C4-2B (cell line): ENCODE measurements at regions not wholly inside any gene's neighbourhood (a gene's known extent, or its start where the extent isn't known, plus 50 kb on each side); places are given as distances from the start of the nearest gene placed in this dataset.

Experiments
- H3K27ac ChIP-seq: fragments of 450-650 bp; 2 replicates; pipeline ENCODE4 v1.5.1; 2017
- ZFX ChIP-seq: fragments of 450-650 bp; IDR thresholded peaks from 2 replicates; pipeline ENCODE4 v1.6.1; 2017
- TF ChIP-seq, protein P1 (sequence below): fragments of 450-650 bp; conservative IDR thresholded peaks from 2 replicates; pipeline ENCODE4 v1.5.1; 2017; ENCODE audit warnings: mild to moderate bottlenecking

DNA sequence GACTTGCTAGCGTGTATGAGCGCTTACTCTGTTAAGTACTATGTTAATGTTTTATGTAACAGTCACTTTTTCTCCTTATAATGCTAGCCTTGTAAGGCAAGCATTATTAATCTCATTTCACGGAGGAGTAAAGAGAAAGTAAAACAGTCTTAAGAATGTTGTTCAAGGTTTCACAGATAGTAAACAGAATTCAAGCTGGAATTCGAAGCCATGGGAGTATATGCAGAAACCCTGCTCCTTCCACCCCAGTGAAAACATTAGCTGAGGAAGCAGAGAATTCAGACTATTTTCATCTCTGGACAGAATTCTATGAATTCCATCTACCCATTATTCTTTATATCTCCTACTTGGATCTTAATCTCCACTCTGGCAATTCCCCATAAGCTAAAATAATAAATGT, 1028.3 kb upstream of the WWC1 start:
- H3K27ac ChIP-seq, result no peak overlapping the region
- TF ChIP-seq, protein P1, sequence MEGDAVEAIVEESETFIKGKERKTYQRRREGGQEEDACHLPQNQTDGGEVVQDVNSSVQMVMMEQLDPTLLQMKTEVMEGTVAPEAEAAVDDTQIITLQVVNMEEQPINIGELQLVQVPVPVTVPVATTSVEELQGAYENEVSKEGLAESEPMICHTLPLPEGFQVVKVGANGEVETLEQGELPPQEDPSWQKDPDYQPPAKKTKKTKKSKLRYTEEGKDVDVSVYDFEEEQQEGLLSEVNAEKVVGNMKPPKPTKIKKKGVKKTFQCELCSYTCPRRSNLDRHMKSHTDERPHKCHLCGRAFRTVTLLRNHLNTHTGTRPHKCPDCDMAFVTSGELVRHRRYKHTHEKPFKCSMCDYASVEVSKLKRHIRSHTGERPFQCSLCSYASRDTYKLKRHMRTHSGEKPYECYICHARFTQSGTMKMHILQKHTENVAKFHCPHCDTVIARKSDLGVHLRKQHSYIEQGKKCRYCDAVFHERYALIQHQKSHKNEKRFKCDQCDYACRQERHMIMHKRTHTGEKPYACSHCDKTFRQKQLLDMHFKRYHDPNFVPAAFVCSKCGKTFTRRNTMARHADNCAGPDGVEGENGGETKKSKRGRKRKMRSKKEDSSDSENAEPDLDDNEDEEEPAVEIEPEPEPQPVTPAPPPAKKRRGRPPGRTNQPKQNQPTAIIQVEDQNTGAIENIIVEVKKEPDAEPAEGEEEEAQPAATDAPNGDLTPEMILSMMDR, result no peak
- no peak for TF ChIP-seq ZFX

DNA sequence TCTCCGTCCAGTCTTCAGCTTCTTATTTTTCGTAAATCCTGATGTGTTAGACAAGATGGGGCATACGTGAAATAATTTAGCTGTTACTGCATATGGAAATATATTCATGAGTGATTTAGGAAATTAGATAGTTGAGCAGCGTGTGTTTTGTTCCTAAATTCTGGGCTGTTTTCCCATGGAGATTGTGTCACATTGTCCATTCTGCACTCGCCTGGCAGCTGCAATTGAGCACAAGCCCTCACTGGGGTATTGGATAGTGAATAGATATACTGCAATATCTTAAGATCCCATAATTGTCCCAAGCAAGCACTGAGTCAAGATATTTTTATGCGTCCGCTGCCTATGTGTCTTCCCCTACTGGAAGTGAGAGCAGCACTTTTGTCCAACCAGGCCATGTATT, 1027.1 kb upstream of the WWC1 start:
- no peak overlapping the region for H3K27ac ChIP-seq
- TF ChIP-seq ZFX, result no peak
- TF ChIP-seq, protein P1, result no peak

DNA sequence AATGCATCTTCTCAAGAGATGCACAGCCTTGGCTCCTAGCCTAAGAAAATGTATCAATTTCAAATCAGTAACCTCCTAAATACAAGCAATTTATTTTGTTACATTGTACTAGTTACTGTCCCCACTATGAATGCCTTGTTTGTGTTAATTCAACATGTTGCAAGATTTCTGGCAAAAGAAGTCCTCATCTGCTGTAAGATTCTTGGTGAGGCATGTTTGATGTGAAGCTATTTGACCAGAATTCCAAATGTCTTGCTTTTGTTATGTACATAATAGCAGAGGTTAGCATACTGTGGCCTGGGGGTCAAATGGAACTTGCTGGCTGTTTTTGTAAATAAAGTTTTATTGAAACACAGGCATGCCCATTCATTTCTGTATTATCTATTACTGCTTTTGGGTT, 1023.1 kb upstream of the WWC1 start:
- TF ChIP-seq, protein P1, result no peak
- TF ChIP-seq ZFX, result no peak
- H3K27ac ChIP-seq, result no peak overlapping the region

DNA sequence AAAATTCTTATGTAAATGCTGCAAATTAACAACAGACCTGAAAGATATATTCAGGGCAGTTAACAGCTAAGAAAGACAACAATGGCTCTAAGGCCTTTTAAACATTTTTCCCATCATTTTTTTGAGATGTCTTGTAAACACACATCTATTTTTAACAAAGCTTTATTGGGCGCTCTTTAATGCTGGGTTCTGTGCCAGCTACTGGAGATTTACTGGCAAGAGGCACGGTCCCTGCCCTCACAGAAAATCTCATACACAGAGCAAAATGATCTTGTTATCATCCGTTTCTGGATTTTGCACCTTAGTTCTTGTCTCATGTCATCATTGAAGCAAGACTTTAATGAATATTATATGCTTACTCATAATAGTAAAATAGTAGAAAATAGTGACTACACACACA, 1022.3 kb upstream of the WWC1 start:
- no peak overlapping the region for H3K27ac ChIP-seq
- TF ChIP-seq ZFX, result no peak
- TF ChIP-seq, protein P1, result no peak

DNA sequence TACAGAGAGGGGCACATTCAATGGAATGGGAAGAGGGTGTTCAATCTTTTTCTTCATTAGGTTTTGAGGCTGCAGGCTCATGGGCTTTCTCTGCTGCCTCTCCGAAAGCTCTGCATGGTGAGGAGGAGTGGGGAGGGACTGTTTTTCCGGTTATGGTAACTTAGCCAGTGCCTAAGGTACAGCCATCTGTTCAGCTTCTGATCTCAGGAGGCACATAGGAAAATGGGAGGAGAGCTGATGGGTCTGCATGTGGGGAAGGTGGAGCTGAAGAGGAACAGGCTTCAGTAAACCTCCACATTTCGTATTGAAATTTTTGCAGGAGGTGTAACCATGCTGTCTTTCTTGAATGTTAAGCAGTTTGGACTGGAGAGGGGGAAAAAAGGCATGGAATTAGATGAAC, 1020.4 kb upstream of the WWC1 start:
- TF ChIP-seq, protein P1, result no peak
- no peak for TF ChIP-seq ZFX
- H3K27ac ChIP-seq, result no peak overlapping the region

DNA sequence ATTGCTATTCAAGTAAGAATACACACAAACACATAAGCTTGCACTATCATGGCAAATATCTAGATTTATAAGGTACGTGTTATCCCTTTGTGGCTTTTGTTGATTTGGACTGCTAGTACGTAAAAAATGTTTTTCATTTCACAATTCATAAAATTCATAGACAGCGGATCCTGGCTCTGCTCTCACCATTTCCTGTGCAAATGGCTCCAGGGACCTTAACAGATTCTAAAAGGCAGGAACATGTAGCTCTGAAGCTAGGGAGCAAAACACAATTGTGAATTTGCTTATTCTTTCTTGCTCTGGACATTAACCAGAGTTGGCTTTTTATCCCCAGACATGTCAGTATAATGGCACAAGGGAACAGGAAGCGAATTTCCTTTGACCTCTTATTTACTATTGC, 1019.9 kb upstream of the WWC1 start:
- H3K27ac ChIP-seq, result no peak overlapping the region
- TF ChIP-seq, protein P1, result no peak
- TF ChIP-seq ZFX, result no peak

DNA sequence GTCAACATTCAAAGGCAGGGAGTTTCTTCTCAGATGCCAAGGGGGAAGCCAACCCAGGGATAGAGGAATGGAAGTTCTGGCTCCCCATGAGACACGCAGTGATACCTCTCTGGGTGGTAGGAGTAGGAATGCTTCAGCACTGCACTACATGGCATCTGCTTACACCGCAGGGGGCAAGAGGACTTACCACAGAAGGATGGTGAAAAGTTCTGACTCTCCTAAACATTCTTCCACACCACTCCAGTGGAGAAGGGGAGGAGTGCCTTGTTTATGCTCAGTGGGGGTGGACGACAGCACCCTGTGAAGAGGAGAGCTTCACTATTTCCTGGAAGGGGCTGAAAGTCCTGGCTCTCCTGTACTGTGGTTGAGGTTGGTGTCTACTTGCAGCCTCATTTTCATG, 1011.3 kb upstream of the WWC1 start:
- TF ChIP-seq, protein P1, result no peak
- TF ChIP-seq ZFX, result no peak
- no peak overlapping the region for H3K27ac ChIP-seq
